Fibroblast of upper back skin (primary cell): ENCODE measurements at regions not wholly inside any gene's neighbourhood (a gene's known extent, or its start where the extent isn't known, plus 50 kb on each side); places are given as distances from the start of the nearest gene placed in this dataset.

Experiments used
- DNase-seq: peaks from one replicate; pipeline ENCODE4 v3.0.0-alpha.2; 2013

GRCh38 chr12:92614001-92614400, 88.8 kb upstream of the PLEKHG7 start:
- no peak for DNase-seq

- no peak for DNase-seq
Observed at GRCh38 chr12:92612611-92613010, 90.2 kb upstream of the PLEKHG7 start.

GRCh38 chr12:92608151-92609091, 94.4 kb upstream of the PLEKHG7 start:
- DNase-seq: peak; percentile 64

- no peak for DNase-seq
Observed at GRCh38 chr12:92606956-92607355, 95.8 kb upstream of the PLEKHG7 start.

- no peak for DNase-seq
Observed at GRCh38 chr12:92605621-92606170, 97.1 kb upstream of the PLEKHG7 start.

GRCh38 chr12:92604786-92605185, 98.0 kb upstream of the PLEKHG7 start:
- DNase-seq: no peak

GRCh38 chr12:92603741-92604432, 98.9 kb upstream of the PLEKHG7 start:
- DNase-seq: no peak

GRCh38 chr12:92602930-92603623, 99.7 kb upstream of the PLEKHG7 start:
- no peak for DNase-seq

GRCh38 chr12:92602476-92602875, 100.3 kb upstream of the PLEKHG7 start:
- peak; percentile 85 for DNase-seq

- DNase-seq: no peak
Observed at GRCh38 chr12:92601680-92602079, 101.1 kb upstream of the PLEKHG7 start.

- no peak for DNase-seq
Observed at GRCh38 chr12:92601176-92601575, 101.6 kb upstream of the PLEKHG7 start.

GRCh38 chr12:92600052-92600451, 102.7 kb upstream of the PLEKHG7 start:
- no peak for DNase-seq

GRCh38 chr12:92597997-92598396, 104.8 kb upstream of the PLEKHG7 start:
- DNase-seq: peak; percentile 79

GRCh38 chr12:92597118-92597517, 105.7 kb upstream of the PLEKHG7 start:
- DNase-seq: no peak

GRCh38 chr12:92596383-92596782, 106.4 kb upstream of the PLEKHG7 start:
- peak; percentile 77 for DNase-seq

GRCh38 chr12:92595663-92596062, 107.1 kb upstream of the PLEKHG7 start:
- DNase-seq: no peak

GRCh38 chr12:92593734-92594402, 108.9 kb upstream of the PLEKHG7 start:
- DNase-seq: peak; percentile 90

- no peak for DNase-seq
Observed at GRCh38 chr12:92585115-92585727, 117.6 kb upstream of the PLEKHG7 start.

GRCh38 chr12:92583910-92584309, 118.9 kb upstream of the PLEKHG7 start:
- DNase-seq: no peak

- DNase-seq: no peak
Observed at GRCh38 chr12:92582893-92583292, 119.9 kb upstream of the PLEKHG7 start.

GRCh38 chr12:92582475-92582874, 120.3 kb upstream of the PLEKHG7 start:
- DNase-seq: no peak

GRCh38 chr12:92581604-92582003, 121.2 kb upstream of the PLEKHG7 start:
- no peak for DNase-seq
